NCI-H2227 (cell line): ENCODE measurements at regions not wholly inside any gene's neighbourhood (a gene's known extent, or its start where the extent isn't known, plus 50 kb on each side); places are given as distances from the start of the nearest gene placed in this dataset.
"Not testable (repeated sequence)": the region's sequence is repeated elsewhere in the genome, so short reads cannot be mapped to it uniquely, and the experiment has no call there.

Experiments used
- DNase-seq: peaks from one replicate; lab custom pipeline; 2025; ENCODE audit not compliant: unreplicated experiment; lab: John Stamatoyannopoulos, UW

DNA sequence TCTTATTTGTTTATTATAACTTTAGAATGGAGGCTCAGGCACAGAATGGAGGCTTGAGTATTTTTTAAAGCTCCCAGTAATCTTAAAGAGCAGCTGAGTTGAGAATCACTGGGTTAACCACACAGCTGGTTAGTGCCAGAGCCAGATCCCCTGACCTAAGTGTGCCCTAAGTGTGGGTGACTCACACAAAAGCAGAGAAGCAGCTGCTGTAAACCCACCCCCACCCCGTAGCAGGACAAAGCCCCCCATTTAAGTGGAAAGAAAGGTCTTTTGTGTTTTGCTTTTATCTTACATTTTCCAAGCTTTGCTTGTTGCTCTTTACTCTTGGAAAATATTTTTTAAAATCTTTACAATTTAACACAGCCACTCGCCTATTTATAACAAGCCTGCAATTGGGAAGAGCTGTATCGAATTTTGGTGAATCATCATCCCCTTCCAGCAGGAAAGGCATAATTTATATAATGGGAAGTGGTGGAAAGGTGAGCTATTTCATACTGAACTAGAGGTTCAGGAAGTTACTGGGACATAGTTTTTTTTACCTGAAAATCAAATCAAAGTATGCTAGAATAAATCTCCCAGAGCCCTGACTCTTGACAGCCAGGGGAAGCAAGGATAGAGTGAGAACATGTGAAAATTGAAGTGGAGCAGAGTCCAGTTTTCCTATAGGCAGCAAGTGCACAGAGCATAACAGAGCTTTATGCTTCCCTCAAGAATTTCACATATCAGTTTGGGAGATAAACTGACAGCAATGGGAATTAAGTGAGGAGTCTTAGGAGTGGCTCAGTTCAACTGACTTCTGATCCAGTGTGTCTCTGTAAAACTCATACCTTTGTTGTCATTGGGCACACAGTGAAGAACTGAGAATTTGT, 405.7 kb downstream of the AASDHPPT start:
- DNase-seq, result no peak

DNA sequence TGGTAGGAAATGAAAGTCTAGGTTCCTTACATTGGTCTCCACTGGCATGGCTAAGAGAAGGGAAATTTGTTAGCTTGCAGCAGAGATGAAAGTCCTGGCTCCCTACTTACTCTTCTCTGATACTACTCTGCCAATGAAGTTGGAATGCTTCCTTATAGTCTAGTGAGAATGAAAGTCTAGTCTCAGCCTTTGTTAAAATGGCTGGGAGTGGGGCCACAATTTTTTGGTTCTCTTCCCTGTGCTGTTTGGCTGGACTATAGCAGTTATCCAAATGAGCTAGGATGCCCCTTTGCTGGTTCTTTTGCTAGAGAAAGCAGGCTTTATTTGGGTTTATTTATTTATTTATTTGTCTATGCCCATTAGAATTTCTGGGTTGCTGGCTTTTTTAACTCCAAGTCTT, 414.3 kb downstream of the AASDHPPT start:
- no peak for DNase-seq

DNA sequence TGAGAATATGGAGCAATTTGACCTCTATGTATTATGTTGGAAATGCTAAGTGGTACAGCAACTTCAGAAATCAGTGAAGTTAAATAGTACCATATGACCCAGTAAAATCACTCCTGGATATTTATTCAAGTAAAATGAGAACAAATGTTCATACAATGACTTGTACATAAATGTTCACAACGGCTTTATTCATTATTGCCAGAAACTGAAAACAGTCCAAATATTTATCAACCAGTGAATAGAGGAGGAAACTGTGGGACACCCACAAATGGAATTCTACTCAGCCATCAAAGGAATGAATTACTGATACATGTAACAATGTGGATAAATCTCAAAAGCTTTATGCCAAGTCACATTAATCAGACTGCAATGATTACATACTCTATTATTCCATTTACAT, 416.3 kb downstream of the AASDHPPT start:
- DNase-seq, result no peak

DNA sequence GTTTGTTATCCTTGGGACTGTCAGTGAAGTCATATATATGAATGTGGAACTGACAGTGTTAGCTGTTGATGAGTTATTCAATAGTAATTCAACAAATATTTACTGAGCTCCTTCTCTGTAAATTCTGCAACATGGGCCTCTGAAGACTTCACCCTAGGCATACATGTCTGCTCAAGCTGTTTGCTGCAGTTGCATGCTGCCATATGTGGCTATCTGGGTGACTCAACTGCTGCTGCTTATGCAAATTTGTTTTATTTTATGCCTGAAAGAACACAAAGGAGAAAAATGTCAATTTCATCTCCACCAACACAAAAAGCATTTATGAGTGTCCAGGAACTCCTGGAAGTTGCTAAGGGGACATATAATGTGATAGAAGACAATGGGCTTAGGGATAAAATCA, 417.6 kb downstream of the AASDHPPT start:
- no peak for DNase-seq

DNA sequence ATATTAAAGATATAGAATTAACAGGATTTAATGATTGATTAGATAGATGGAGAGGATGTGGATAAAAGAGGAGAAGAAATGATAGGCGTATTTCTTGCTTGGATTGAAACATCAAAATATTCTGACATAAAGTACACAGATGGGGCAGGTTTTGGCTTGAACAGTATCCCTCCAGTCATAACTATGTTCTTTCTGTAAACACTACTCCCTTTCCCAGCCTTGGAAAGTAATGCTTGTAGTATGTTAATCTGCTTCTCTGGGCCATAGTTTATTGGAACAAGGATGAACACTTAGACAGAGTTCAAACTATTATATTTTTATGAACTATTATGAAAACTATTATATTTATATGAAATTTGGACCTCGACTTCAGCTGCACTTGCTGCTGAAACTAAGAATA, 419.2 kb downstream of the AASDHPPT start:
- no peak for DNase-seq

DNA sequence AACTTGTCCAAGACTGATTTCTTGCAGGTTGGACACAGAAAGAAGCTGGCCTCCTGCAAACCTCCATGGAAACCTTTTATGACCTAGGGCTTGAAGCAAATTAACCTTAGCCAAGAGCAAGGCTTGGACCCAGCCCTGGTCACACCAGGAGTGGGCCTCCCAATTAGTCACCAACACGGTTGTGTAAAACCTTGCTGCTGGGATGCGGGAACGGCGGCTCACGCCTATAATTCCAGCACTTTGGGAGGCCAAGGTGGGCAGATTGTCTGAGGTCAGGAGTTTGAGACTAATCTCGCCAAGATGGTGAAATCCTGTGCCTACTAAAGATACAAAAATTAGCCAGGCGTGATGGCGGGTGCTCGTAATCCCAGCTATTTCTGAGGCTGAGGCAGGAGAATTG, 419.9 kb downstream of the AASDHPPT start:
- no peak for DNase-seq

DNA sequence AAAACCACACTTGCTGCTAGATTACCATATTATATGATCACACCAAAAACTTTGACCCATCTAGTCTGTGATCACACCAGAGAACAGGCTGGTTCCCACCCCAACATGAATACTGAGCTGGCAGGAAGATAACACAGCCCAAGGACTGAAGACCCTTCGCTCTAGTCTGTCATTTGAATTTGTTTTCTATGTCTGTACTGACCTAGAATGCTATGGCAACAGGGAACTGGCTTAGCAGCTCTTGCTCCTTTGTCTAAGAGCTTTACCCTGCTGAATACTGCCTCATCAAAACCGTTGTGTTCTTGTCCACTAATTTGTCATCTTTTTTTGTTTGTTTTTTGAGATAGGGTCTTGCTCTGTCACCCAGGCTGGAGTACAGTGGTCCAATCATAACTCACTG, 420.4 kb downstream of the AASDHPPT start:
- no peak for DNase-seq

DNA sequence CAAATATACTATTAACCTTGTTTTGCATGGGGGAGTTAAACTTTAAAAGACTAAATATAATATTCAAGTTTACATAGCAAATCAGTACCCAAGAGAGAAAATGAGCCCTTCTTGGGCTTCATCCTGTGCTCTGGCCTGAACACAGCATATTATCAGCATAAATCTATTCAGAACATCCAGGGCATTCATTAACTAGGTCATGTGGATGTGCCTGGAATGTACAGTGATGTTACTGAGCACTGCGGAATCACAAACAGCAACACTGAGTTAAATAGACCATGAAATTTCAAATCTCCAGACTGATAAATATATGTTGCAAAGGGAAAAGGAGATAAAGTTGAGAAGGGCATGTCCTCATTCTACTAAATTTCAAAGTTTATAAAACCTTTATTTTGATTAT, 426.4 kb downstream of the AASDHPPT start:
- no peak for DNase-seq

DNA sequence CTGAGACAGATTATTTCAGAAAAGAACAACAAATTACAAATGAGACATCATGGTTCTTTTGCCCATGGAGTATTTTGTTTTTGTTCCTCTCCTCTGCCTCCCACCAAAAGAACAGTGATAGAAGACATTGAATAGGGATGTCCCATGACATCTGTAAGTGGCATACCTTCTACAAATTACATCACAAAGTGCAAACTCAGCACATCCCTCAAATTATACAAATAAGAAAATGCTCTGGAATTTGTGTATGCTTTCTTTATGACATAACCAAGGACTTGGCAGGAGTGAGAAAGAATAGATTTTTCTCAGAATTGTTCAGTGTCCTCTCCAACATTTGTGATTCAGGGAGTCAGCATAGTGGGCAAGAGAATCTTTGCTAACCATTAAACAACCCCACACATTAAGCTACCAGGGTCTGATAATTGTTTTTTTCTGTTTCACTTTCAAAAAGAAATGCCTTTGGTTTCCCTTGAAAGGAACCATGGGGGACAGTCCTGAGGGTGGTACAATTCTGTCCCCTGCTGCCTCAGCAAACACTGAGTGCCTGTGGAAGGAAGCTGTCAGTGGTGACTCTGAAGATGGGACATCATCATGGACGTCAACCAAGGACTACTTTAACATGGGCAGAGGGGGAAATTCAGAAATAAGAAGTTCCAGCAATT, 430.3 kb downstream of the AASDHPPT start:
- DNase-seq, result no peak

DNA sequence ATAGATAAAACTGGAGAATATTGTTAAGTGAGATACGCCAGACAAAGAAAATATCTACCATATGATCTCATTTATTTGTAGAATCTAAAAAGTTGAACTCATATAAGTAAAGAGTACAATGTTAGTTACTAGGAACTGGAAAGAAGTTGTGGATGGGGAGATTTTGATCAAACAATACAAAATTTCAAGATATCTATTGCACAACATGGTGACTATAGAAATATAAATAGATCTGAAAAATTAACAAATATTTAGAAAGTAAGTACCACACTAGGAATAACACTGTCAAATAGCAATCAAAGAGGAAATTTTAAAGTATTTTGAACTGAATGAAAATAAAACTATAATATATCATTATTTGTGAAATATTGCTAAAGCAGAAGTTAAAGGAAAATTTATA, 437.2 kb downstream of the AASDHPPT start:
- no peak for DNase-seq

DNA sequence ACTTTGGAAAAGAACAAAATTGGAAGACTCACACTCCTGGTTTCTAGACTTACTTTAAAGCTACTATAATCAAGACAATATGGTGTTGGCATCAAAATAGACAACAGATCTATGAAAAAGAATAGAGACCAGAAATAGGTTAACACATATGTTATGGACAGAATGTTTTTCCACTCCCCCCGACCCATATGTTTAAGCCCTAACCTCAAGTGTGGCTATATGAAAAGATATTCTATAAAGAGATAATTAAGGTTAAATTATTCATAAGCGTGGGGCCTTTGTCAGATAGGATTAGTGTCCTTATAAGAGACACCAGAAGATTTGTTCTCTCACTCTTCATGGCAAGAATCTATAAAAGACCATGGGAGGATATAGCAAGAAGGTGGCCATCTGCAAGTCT, 440.0 kb downstream of the AASDHPPT start:
- no peak for DNase-seq

DNA sequence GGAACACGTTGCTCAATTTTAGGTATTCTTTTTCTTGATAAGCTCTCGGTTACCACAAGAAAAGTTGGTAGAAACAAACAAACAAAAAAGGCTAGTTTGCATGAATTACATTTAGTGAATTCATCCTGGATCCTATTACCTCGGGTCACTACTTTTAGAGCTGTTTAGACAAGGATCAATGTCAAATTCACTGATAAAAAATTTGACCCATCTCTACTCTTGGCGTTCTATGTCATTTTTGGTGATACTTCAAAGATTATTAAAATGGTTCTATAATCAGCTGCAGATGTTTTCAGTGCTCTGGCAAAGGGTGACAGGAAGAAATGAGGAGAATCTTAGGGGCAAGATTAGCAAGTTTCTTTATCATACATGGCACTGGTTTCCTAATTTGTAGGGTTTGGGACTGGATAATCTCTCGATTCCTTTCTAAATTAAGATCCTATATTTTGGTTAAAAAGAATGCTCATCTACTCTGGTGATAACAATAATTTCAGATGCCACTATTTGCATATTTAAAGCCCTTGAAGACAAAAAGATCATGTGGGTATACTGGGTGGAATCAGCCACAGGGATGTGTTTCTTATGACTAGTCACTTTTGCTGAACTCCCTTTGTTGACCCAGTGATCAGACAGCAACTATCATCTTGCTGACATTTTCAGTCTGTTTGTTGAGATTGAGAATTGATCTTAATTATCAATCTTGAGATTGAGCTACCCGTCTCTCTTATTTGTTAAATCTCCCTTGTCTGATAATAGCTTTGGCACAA, 442.9 kb downstream of the AASDHPPT start:
- DNase-seq, result no peak

DNA sequence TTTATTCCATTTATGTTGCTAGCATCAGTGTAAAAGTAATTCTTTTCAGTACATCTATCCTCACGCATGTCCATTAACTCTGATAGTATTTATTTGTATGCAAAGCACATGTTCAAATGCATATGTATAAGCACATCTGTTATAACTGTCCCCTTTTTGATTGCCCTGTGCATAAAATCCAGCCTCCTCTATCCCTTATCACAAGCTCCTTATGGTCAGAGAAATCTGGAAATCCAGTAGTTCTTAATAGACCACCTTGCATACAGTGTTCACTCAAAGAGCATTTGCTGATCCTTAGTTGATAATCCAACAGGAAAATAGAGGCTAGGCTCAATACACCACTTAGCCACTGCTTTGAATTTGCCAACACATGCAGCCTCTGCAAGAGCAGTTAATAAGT, 443.5 kb downstream of the AASDHPPT start:
- DNase-seq, result no peak

DNA sequence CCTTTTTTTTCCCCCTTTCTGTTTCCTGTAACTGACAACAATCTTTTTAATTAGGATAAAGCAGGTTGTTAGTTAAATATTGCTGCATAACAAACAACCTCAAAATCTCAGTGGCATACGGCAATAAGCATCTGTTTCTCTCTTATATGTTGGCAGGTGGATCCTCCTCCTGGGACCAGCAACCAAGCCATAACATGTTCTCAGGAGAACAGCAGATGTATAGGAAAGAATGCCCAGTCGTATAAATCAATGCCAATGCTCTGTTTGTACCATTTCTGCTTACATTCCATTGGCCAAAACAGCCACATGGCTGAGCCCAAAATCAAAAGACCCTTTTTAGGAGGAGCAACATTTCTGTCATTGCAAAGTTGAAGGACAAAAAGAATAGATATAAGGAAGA, 445.7 kb downstream of the AASDHPPT start:
- no peak for DNase-seq

DNA sequence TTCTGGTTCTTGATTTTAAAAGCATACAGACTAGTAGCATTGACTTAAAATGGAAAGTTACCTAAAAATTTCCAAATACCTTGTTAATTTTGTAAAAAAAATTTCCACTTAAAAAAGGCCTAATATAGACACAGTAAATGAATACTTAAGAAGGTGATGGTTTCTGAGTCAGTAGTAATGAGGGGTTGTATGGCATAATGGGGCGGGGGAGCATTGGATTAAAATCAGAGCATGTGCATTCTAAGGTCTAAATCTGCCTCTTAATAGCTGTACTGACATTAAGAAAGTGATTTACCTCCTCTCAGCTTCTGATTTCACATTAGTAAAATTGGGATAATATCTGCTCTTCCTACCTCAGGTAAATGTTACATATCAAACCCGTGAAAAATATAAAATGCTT, 446.5 kb downstream of the AASDHPPT start:
- no peak for DNase-seq

DNA sequence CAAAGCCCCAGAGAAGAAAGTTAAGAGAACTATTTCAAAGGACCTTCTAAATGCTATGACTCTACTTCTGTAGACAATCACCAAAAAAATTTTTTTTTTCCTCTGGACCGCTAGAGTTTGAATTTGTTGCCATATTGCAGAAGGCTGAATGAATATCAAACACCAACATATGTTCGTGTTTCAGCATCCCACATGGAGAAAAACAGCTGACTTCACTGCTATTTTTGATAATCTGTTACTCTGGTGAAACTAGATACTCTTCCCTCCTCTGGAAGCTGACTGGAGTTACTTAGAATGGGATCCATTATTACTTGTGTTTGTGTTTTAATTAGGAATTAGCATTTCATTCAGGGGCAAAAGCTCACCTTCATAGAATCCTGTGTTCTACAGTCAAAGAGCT, 447.0 kb downstream of the AASDHPPT start:
- DNase-seq, result no peak

DNA sequence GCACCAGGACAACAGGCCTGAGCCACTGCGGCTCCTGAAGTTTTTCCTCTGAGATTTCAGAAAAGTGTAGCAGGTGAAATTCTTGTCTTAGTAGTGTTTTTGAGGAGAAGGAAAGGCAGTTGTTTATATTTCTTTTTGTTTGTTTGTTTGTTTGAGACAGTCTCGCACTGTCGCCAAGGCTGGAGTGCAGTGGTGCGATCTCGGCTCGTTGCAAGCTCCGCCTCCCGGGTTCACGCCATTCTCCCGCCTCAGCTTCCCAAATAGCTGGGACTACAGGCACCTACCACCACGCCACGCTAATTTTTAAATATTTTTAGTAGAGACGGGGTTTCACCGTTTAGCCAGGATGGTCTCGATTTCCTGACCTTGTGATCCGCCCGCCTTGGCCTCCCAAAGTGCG, 454.2 kb downstream of the AASDHPPT start:
- DNase-seq, result not testable (repeated sequence)

DNA sequence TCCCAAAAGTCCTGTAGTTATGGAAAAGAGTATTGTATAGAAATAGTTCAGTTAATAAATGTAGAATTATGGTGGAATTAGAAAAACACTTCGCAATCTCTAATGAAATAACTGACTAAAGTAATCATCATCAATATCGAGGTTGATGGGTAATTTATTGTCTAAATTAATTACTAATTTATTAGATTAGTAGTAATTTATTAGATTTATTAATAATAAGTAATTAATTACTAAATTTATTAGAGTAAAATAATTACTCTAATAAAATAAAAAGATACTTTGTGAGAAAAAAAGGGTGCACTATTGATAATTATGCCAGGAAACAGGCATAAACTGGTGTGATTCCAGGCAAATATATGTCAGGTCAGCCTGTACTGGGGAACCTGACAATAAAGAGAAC, 455.6 kb downstream of the AASDHPPT start:
- DNase-seq, result no peak

DNA sequence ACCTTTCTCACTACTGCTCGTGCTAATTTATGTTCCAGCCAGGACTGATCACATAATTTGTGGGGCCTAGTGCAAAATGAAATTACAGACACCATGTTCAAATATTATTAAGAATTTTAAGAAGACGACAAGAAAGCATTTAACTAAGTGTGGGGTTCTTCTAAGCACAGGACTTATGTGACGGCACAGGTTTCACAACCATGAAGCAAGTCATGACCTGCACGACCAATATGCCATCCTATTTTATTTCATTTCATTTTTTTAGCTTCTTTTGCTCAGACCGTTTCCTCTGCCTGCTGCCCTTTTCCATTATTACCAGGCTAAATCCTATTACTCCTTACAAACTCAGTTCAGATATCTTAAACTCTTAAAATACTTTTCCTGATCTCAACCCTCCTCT, 462.5 kb downstream of the AASDHPPT start:
- DNase-seq, result no peak

DNA sequence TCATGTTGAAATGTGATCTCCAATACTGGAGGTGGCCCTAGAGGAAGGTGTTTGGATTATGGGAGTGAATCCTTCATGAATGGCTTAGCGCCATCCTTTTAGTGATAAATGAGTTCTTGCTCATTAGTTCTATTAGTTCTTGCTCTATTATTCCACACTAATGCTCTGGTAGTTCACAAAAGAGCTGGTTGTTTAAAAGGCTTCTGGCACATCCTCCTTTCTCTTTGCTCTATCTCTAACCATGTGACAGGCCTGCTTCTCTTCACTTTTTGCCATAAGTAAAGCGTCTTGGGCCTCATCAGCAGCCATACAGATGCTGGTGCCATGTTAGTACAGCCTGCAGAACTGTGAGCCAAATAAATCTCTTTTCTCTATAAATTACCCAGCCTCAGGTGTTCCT, 469.9 kb downstream of the GUCY1A2 start:
- no peak for DNase-seq

DNA sequence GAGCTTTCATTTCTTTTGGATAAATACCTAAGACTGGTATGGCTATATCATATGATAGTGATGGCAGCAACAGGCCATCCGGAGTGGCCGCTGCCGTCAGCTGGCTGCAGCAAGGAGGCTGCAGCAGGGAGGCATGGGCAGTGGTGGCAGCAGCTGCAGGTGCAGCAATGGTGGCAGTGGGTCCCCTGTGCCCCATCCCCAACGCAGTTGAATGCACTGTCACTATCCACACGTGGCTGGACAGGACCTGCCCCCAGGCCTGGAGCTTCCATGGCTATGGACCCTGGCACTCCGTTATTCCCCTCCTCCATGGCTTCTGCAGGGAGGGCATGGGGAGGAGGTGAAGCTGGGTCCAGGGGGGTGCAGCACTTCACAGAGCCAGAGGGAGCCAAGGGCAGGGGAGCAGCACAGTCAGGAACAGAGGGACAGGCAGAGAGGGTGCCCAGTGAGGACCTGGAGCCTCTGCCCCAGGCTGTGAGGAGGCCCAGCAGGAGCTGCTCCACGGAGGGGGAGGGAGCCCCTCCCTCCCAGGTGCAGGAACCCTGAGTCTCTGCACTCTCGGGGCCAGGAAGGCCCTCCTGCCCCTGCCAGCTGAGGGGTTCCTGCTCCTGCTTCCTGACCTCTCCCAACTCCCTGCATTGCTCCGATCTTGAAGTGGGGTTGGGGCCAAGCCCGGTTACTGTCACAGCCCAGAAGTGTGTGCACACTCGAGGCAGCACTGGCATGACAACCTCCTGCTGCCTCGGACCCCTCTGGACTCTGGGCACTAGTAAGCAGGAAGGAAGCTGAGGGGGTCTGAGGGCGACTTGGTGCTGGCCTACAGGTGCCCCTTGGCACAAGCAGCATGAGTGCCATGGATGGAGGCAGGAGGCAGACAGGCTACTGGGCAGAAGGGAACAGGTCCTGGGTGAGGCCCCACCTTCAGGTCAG, 466.3 kb downstream of the GUCY1A2 start:
- no peak for DNase-seq
